Kidney epithelial cell (primary cell): ENCODE measurements at regions not wholly inside any gene's neighbourhood (a gene's known extent, or its start where the extent isn't known, plus 50 kb on each side); places are given as distances from the start of the nearest gene placed in this dataset.

ENCODE experiments used
- DNase-seq: peaks from one replicate; pipeline ENCODE4 v3.0.0-alpha.2; 2010; ENCODE audit warnings: low read depth
- H3K27me3 ChIP-seq: 2 replicates; pipeline ENCODE4 v1.6.0; 2011; ENCODE audit warnings: low read length; ENCODE audit not compliant: control insufficient read depth, insufficient read depth
- H3K36me3 ChIP-seq: 2 replicates; pipeline ENCODE4 v1.5.1; 2011; ENCODE audit warnings: low read length; ENCODE audit not compliant: control insufficient read depth, insufficient read depth
- H3K4me3 ChIP-seq: 2 replicates; pipeline ENCODE4 v1.5.1; 2011; ENCODE audit warnings: low read depth, mild to moderate bottlenecking, control low read depth, low read length
- CTCF ChIP-seq: IDR thresholded peaks from 2 replicates; pipeline ENCODE4 v1.5.1; 2011; ENCODE audit warnings: mild to moderate bottlenecking, moderate library complexity, low read length, control low read depth, inconsistent platforms; ENCODE audit not compliant: insufficient read depth, poor library complexity, severe bottlenecking

DNA sequence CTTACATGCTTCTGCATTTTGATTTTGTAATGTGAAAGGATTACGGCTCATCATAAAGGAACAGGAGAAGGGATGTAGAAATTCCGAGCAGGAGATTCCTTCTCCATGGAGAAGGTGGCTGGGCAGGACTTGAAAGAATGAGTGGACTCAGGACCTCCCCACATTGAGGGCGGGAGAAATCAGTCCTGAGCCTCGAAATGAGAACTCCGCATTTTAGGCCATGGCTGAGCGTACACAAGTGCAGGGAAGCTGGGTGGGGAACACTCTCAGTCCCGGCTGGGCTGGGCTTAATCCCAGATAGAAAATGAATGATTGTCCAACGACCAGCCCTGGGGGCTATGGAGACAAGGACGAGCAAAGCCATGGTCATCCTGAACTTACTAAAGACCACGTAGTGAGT is 402.3 kb upstream of the POU3F1 start:
- DNase-seq: no peak
- TF ChIP-seq CTCF: no peak
- Histone ChIP-seq H3K36me3 (no peaks in the 10 kb centered on the region), H3K4me3 (no peak overlapping the region), H3K27me3 (peaks cover 2% of the 10 kb centered on the region)

DNA sequence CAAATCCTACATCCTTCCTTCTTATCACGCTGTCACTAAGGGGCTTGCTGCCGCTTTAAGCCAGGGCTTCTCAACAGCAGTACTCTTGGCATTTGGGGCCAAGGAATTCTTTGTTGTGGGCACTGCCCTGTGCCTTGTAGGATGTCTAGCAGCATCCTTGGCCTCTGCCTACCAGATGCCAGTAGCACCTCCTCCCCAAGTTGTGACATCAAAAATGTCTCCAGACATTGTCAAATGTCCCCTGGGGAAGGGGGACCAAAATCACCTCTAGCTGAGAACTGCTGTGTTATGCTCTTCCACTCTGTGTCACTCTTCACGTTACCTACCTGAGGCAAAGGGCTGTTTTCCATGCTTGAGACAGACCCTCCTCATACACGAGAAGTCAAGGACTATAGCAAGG is 400.3 kb upstream of the POU3F1 start:
- no peak for TF ChIP-seq CTCF
- H3K36me3 ChIP-seq: no peaks in the 10 kb centered on the region
- DNase-seq: no peak
- H3K4me3 ChIP-seq: no peak overlapping the region
- peaks cover 2% of the 10 kb centered on the region for H3K27me3 ChIP-seq

DNA sequence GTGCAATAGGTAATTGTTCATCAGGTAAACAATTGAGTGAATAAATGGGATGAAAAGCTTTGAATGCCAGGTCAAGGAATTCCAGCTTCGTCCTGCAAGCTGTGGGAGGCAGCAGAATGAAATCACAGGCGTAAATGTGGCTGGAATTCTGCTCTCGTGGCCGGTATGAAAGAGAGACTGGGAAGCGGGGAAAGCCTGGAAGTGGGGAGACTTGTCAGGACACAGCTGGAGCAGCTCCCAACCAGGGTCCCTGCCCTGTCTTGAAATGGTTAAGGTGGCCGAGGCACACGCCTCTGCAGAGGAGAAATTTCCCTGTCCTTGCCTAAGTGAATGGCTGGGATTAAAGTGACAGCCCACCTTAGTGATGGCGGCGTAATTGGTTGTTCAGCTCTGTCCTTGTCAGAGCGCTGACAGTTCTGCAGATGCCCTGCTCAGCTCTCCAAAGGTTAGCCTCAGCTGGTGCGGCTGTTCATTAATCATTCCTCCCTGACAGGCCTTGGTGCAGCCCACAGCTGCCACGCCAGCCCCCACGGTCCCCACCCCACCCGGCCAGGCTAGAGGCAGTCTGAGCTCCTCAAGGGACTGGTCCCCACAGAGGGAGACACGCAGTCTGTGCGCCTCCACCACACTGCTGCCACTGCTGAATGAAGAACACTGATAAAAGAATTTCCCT is 398.3 kb upstream of the POU3F1 start:
- no peaks in the 10 kb centered on the region for H3K36me3 ChIP-seq
- peaks cover 2% of the 10 kb centered on the region for H3K27me3 ChIP-seq
- no peak overlapping the region for H3K4me3 ChIP-seq
- no peak for DNase-seq
- TF ChIP-seq CTCF: no peak

DNA sequence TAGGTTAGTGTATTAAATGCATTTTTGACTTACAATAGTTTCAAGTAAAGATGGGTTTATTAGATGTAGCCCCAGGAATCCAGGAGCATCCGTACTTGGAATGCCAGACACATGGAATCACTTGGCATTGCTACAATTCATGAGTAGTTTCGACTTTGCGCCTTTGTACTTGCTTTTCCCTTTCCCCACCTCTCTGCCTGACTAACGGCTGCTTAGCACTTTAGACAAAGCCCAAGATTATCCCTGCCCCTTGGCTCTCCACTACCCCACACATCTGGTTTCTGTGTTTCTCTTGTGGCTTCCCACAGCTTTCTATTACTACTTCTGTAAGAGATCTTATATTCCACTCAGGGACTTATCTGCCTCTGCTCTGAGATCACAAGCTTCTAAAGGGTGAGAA is 397.7 kb upstream of the POU3F1 start:
- H3K27me3 ChIP-seq: peaks cover 2% of the 10 kb centered on the region
- no peaks in the 10 kb centered on the region for H3K36me3 ChIP-seq
- no peak for DNase-seq
- no peak overlapping the region for H3K4me3 ChIP-seq
- TF ChIP-seq CTCF: no peak

- Histone ChIP-seq H3K36me3 (no peaks in the 10 kb centered on the region), H3K4me3 (no peak overlapping the region), H3K27me3 (peaks cover 2% of the 10 kb centered on the region)
- DNase-seq: no peak
- TF ChIP-seq CTCF: no peak
Measured at GRCh38 chr1:38440402-38440801, 393.8 kb upstream of the POU3F1 start.

- H3K36me3 ChIP-seq: no peaks in the 10 kb centered on the region
- no peak for TF ChIP-seq CTCF
- no peak for DNase-seq
- H3K4me3 ChIP-seq: no peak overlapping the region
- H3K27me3 ChIP-seq: no peaks in the 10 kb centered on the region
Measured at GRCh38 chr1:38436749-38437148, 390.2 kb upstream of the POU3F1 start.
